ENCODE measurements at regions not wholly inside any gene's neighbourhood (a gene's known extent, or its start where the extent isn't known, plus 50 kb on each side); places are given as distances from the start of the nearest gene placed in this dataset.

- DNase-seq, result no peak
Observed at GRCh38 chr2:12221584-12221983, 475.2 kb downstream of the LPIN1 start.

GRCh38 chr2:12222554-12222953 is 476.1 kb downstream of the LPIN1 start:
- DNase-seq, result no peak

- no peak for DNase-seq
Observed at GRCh38 chr2:12223732-12224131, 477.3 kb downstream of the LPIN1 start.

- DNase-seq, result no peak
Observed at GRCh38 chr2:12226653-12227052, 480.2 kb downstream of the LPIN1 start.

GRCh38 chr2:12227941-12228608 is 481.6 kb downstream of the LPIN1 start:
- DNase-seq, result peak; percentile 72

GRCh38 chr2:12231288-12231687 is 484.9 kb downstream of the LPIN1 start:
- no peak for DNase-seq

- DNase-seq, result no peak
Observed at GRCh38 chr2:12232876-12233275, 483.9 kb upstream of the TRIB2 start.

- peak; percentile 45 for DNase-seq
Observed at GRCh38 chr2:12236136-12236844, 480.4 kb upstream of the TRIB2 start.

GRCh38 chr2:12240206-12240605 is 476.5 kb upstream of the TRIB2 start:
- DNase-seq, result no peak

- peak; percentile 35 for DNase-seq
Observed at GRCh38 chr2:12243381-12243780, 473.4 kb upstream of the TRIB2 start.

GRCh38 chr2:12244070-12244469 is 472.7 kb upstream of the TRIB2 start:
- DNase-seq, result peak; percentile 33

GRCh38 chr2:12251121-12251520 is 465.6 kb upstream of the TRIB2 start:
- DNase-seq, result peak; percentile 5

- no peak for DNase-seq
Observed at GRCh38 chr2:12251749-12252148, 465.0 kb upstream of the TRIB2 start.

- DNase-seq, result no peak
Observed at GRCh38 chr2:12253167-12253778, 463.5 kb upstream of the TRIB2 start.

GRCh38 chr2:12254280-12254860 is 462.4 kb upstream of the TRIB2 start:
- no peak for DNase-seq

- no peak for DNase-seq
Observed at GRCh38 chr2:12256206-12256605, 460.5 kb upstream of the TRIB2 start.

- no peak for DNase-seq
Observed at GRCh38 chr2:12257476-12257875, 459.3 kb upstream of the TRIB2 start.

- no peak for DNase-seq
Observed at GRCh38 chr2:12259493-12259892, 457.2 kb upstream of the TRIB2 start.

GRCh38 chr2:12261986-12262680 is 454.6 kb upstream of the TRIB2 start:
- peak; percentile 46 for DNase-seq

GRCh38 chr2:12262681-12263436 is 453.9 kb upstream of the TRIB2 start:
- DNase-seq, result peak; percentile 22

GRCh38 chr2:12263730-12264129 is 453.0 kb upstream of the TRIB2 start:
- no peak for DNase-seq

- DNase-seq, result no peak
Observed at GRCh38 chr2:12264146-12264545, 452.6 kb upstream of the TRIB2 start.
